Non-pigmented ciliary epithelial cell (primary cell): ENCODE measurements at regions not wholly inside any gene's neighbourhood (a gene's known extent, or its start where the extent isn't known, plus 50 kb on each side); places are given as distances from the start of the nearest gene placed in this dataset.

ENCODE experiments used
- DNase-seq: peaks from one replicate; pipeline ENCODE4 v3.0.0-alpha.2; 2010; ENCODE audit warnings: low read depth

- no peak for DNase-seq
Measured at GRCh38 chr11:93075782-93076181, 106.3 kb downstream of the MTNR1B start.

- DNase-seq: no peak
Measured at GRCh38 chr11:93080146-93080759, 110.8 kb downstream of the MTNR1B start.

GRCh38 chr11:93081694-93082093 lies 112.2 kb downstream of the MTNR1B start:
- DNase-seq: no peak

- no peak for DNase-seq
Measured at GRCh38 chr11:93082900-93083299, 113.4 kb downstream of the MTNR1B start.

GRCh38 chr11:93084727-93085505 lies 112.9 kb downstream of the SLC36A4 start:
- DNase-seq: no peak

GRCh38 chr11:93089474-93090102 lies 108.2 kb downstream of the SLC36A4 start:
- peak; percentile 36 for DNase-seq
